ENCODE measurements at regions not wholly inside any gene's neighbourhood (a gene's known extent, or its start where the extent isn't known, plus 50 kb on each side); places are given as distances from the start of the nearest gene placed in this dataset.

DNA sequence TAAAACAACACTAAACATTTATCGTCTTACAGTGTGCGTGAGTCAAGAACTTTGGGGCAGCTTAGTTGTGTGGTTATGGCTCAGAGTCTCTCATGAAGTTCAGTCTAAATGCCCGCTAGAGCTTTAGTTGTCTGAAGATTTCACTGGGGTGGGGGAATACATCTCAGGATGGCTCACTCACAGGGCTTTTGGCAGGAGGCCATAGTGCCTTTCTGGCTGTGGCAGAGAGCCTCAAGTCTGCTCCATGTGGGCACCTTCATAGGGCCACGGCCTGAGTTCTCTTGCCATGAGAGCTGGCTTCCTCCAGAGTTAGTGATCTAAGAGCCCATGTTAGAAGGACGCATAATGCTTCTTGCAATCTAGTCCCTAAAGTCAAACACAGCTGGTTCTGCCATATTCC is 258.8 kb upstream of the NUDT12 start:
- H3K27ac ChIP-seq (ENCODE audit: low read depth in 1 of 2, low read length in 2 of 2), result no peak overlapping the region
- H3K36me3 ChIP-seq (ENCODE audit: control insufficient read depth in 4 of 4, insufficient read depth in 3 of 4, low read depth in 1 of 4, low read length in 3 of 4), result no peaks in the 10 kb centered on the region
- no peaks in the 10 kb centered on the region for H3K9me3 ChIP-seq (ENCODE audit: control insufficient read depth in 4 of 4, low read length in 3 of 4)
- no peaks in the 10 kb centered on the region for H3K4me1 ChIP-seq (ENCODE audit: control insufficient read depth in 4 of 4, insufficient read depth in 4 of 4, low read length in 3 of 4)
- DNase-seq (ENCODE audit: low spot score), result no peak
- H3K27me3 ChIP-seq (ENCODE audit: control insufficient read depth in 4 of 4, insufficient read depth in 4 of 4, low read length in 3 of 4), result peaks cover 0 to 3% (median 1%) of the 10 kb centered on the region in 4 donors
- H3K4me3 ChIP-seq (ENCODE audit: low read depth in 1 of 3, low read length in 3 of 3), result no peak overlapping the region
- WGBS, result 89% methylated on average over 5 of the region's 5 CpGs
- TF ChIP-seq GABPA (IDR thresholded peaks at IDR 0.05 in 1 of 2, conservative IDR thresholded peaks at IDR 0.05 in 1 of 2) (no peak), RAD21 (IDR thresholded peaks at IDR 0.05) (no peak), FOXA2 (IDR thresholded peaks at IDR 0.05) (no peak), FOXA1 (IDR thresholded peaks at IDR 0.05) (no peak), YY1 (IDR thresholded peaks at IDR 0.05) (no peak), SP1 (IDR thresholded peaks at IDR 0.05) (no peak)
- H3K9ac ChIP-seq (ENCODE audit: low read depth in 1 of 2, low read length in 2 of 2), result no peak overlapping the region

- Histone ChIP-seq H3K27me3 (ENCODE audit: control insufficient read depth in 4 of 4, insufficient read depth in 4 of 4, low read length in 3 of 4) (no peaks in the 10 kb centered on the region), H3K9ac (ENCODE audit: low read depth in 1 of 2, low read length in 2 of 2) (no peak overlapping the region), H3K27ac (ENCODE audit: low read depth in 1 of 2, low read length in 2 of 2) (no peak overlapping the region), H3K36me3 (ENCODE audit: control insufficient read depth in 4 of 4, insufficient read depth in 3 of 4, low read depth in 1 of 4, low read length in 3 of 4) (no peaks in the 10 kb centered on the region), H3K9me3 (ENCODE audit: control insufficient read depth in 4 of 4, low read length in 3 of 4) (no peaks in the 10 kb centered on the region), H3K4me1 (ENCODE audit: control insufficient read depth in 4 of 4, insufficient read depth in 4 of 4, low read length in 3 of 4) (no peaks in the 10 kb centered on the region), H3K4me3 (ENCODE audit: low read depth in 1 of 3, low read length in 3 of 3) (no peak overlapping the region)
- no peak for TF ChIP-seq GABPA (IDR thresholded peaks at IDR 0.05 in 1 of 2, conservative IDR thresholded peaks at IDR 0.05 in 1 of 2)
- TF ChIP-seq HNF4G (IDR thresholded peaks at IDR 0.05), result no peak
- TF ChIP-seq RXRA (IDR thresholded peaks at IDR 0.05), result no peak
- TF ChIP-seq MAX (IDR thresholded peaks at IDR 0.05), result no peak
- TF ChIP-seq CTCF (IDR thresholded peaks at IDR 0.05; ENCODE audit: low read depth, low read length, missing input control), result peak; percentile 81
- peak; percentile 87 to 92 for TF ChIP-seq RAD21 (IDR thresholded peaks at IDR 0.05)
- TF ChIP-seq YY1 (IDR thresholded peaks at IDR 0.05), result no peak
- no peak for TF ChIP-seq JUND (IDR thresholded peaks at IDR 0.05)
- TF ChIP-seq, protein P1, sequence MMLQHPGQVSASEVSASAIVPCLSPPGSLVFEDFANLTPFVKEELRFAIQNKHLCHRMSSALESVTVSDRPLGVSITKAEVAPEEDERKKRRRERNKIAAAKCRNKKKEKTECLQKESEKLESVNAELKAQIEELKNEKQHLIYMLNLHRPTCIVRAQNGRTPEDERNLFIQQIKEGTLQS (IDR thresholded peaks at IDR 0.05), result no peak
- TF ChIP-seq, protein P2, sequence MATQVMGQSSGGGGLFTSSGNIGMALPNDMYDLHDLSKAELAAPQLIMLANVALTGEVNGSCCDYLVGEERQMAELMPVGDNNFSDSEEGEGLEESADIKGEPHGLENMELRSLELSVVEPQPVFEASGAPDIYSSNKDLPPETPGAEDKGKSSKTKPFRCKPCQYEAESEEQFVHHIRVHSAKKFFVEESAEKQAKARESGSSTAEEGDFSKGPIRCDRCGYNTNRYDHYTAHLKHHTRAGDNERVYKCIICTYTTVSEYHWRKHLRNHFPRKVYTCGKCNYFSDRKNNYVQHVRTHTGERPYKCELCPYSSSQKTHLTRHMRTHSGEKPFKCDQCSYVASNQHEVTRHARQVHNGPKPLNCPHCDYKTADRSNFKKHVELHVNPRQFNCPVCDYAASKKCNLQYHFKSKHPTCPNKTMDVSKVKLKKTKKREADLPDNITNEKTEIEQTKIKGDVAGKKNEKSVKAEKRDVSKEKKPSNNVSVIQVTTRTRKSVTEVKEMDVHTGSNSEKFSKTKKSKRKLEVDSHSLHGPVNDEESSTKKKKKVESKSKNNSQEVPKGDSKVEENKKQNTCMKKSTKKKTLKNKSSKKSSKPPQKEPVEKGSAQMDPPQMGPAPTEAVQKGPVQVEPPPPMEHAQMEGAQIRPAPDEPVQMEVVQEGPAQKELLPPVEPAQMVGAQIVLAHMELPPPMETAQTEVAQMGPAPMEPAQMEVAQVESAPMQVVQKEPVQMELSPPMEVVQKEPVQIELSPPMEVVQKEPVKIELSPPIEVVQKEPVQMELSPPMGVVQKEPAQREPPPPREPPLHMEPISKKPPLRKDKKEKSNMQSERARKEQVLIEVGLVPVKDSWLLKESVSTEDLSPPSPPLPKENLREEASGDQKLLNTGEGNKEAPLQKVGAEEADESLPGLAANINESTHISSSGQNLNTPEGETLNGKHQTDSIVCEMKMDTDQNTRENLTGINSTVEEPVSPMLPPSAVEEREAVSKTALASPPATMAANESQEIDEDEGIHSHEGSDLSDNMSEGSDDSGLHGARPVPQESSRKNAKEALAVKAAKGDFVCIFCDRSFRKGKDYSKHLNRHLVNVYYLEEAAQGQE (IDR thresholded peaks at IDR 0.05), result no peak
- DNase-seq (ENCODE audit: low spot score), result no peak
- WGBS, result 29% methylated on average over 3 of the region's 3 CpGs
Measured at GRCh38 chr5:103808464-103809106, 246.0 kb upstream of the NUDT12 start.

All from liver (tissue), 8 donors.